ENCODE measurements at regions not wholly inside any gene's neighbourhood (a gene's known extent, or its start where the extent isn't known, plus 50 kb on each side); places are given as distances from the start of the nearest gene placed in this dataset.

GRCh38 chr16:61596655-61597054 is 439.6 kb downstream of the CDH8 start:
- no peak for DNase-seq (ENCODE audit: low read depth)

GRCh38 chr16:61595605-61596004 is 440.6 kb downstream of the CDH8 start:
- DNase-seq (ENCODE audit: low read depth), result no peak

- no peak for DNase-seq (ENCODE audit: low read depth)
Measured at GRCh38 chr16:61590577-61590976, 445.7 kb downstream of the CDH8 start.

GRCh38 chr16:61587526-61587925 is 448.7 kb downstream of the CDH8 start:
- no peak for DNase-seq (ENCODE audit: low read depth)

GRCh38 chr16:61581417-61582046 is 454.7 kb downstream of the CDH8 start:
- no peak for DNase-seq (ENCODE audit: low read depth)

GRCh38 chr16:61580579-61580978 is 455.7 kb downstream of the CDH8 start:
- no peak for DNase-seq (ENCODE audit: low read depth)

GRCh38 chr16:61579195-61579594 is 457.0 kb downstream of the CDH8 start:
- DNase-seq (ENCODE audit: low read depth), result no peak

GRCh38 chr16:61576476-61576875 is 459.8 kb downstream of the CDH8 start:
- DNase-seq (ENCODE audit: low read depth), result no peak

GRCh38 chr16:61575617-61576016 is 460.6 kb downstream of the CDH8 start:
- DNase-seq (ENCODE audit: low read depth), result no peak

- DNase-seq (ENCODE audit: low read depth), result no peak
Measured at GRCh38 chr16:61569028-61569427, 467.2 kb downstream of the CDH8 start.

- no peak for DNase-seq (ENCODE audit: low read depth)
Measured at GRCh38 chr16:61564716-61565115, 471.5 kb downstream of the CDH8 start.

GRCh38 chr16:61555718-61556441 is 480.4 kb downstream of the CDH8 start:
- DNase-seq (ENCODE audit: low read depth), result no peak

GRCh38 chr16:61549327-61549726 is 486.9 kb downstream of the CDH8 start:
- DNase-seq (ENCODE audit: low read depth), result no peak

GRCh38 chr16:61547626-61548025 is 488.6 kb downstream of the CDH8 start:
- DNase-seq (ENCODE audit: low read depth), result no peak

- DNase-seq (ENCODE audit: low read depth), result no peak
Measured at GRCh38 chr16:61544165-61544564, 492.1 kb downstream of the CDH8 start.

- DNase-seq (ENCODE audit: low read depth), result no peak
Measured at GRCh38 chr16:61540216-61540615, 496.0 kb downstream of the CDH8 start.

- no peak for DNase-seq (ENCODE audit: low read depth)
Measured at GRCh38 chr16:61530697-61531096, 505.5 kb downstream of the CDH8 start.

GRCh38 chr16:61500851-61501250 is 535.4 kb downstream of the CDH8 start:
- no peak for DNase-seq (ENCODE audit: low read depth)

GRCh38 chr16:61480250-61480649 is 556.0 kb downstream of the CDH8 start:
- DNase-seq (ENCODE audit: low read depth), result no peak

- DNase-seq (ENCODE audit: low read depth), result no peak
Measured at GRCh38 chr16:61471737-61472136, 564.5 kb downstream of the CDH8 start.

- DNase-seq (ENCODE audit: low read depth), result no peak
Measured at GRCh38 chr16:61471023-61471422, 565.2 kb downstream of the CDH8 start.

- no peak for DNase-seq (ENCODE audit: low read depth)
Measured at GRCh38 chr16:61465285-61465684, 571.0 kb downstream of the CDH8 start.

GRCh38 chr16:61460020-61460419 is 576.2 kb downstream of the CDH8 start:
- no peak for DNase-seq (ENCODE audit: low read depth)

Measured in HT1080 (cell line).